DOHH2 (cell line): ENCODE measurements at regions not wholly inside any gene's neighbourhood (a gene's known extent, or its start where the extent isn't known, plus 50 kb on each side); places are given as distances from the start of the nearest gene placed in this dataset.
"Not testable (repeated sequence)": the region's sequence is repeated elsewhere in the genome, so short reads cannot be mapped to it uniquely, and the experiment has no call there.

Experiments
- H3F3A ChIP-seq: fragments of 200-600 bp; sonication (generic), shearing (Covaris generic); 2 replicates; pipeline ENCODE4 v1.6.0; 2016; ENCODE audit warnings: antibody characterized with exemption, mild to moderate bottlenecking; ENCODE audit not compliant: control insufficient read depth, insufficient read depth
- H3K27ac ChIP-seq: fragments of 200-600 bp; sonication (generic); 2 replicates; pipeline ENCODE4 v1.5.1; 2014; ENCODE audit warnings: low read depth, mild to moderate bottlenecking, low read length, moderate library complexity
- H3K27me3 ChIP-seq: fragments of 200-600 bp; sonication (generic); 2 replicates; pipeline ENCODE4 v1.6.1; 2014; ENCODE audit warnings: mild to moderate bottlenecking, low read length, mixed read lengths; ENCODE audit not compliant: control insufficient read depth
- H3K36me3 ChIP-seq: fragments of 200-600 bp; sonication (generic); 2 replicates; pipeline ENCODE4 v1.6.1; 2014; ENCODE audit warnings: mild to moderate bottlenecking, low read length, moderate library complexity, mixed read lengths; ENCODE audit not compliant: control insufficient read depth
- H3K4me1 ChIP-seq: fragments of 200-600 bp; sonication (generic); 2 replicates; pipeline ENCODE4 v1.6.1; 2014; ENCODE audit warnings: mild to moderate bottlenecking, low read length, mixed read lengths; ENCODE audit not compliant: control insufficient read depth
- H3K4me2 ChIP-seq: fragments of 200-600 bp; sonication (generic); 2 replicates; pipeline ENCODE4 v1.6.0; 2014; ENCODE audit warnings: mild to moderate bottlenecking, low read length, moderate library complexity
- H3K4me3 ChIP-seq: fragments of 200-600 bp; sonication (generic); 2 replicates; pipeline ENCODE4 v1.5.1; 2014; ENCODE audit warnings: mild to moderate bottlenecking, low read length, mixed read lengths
- H3K79me2 ChIP-seq: fragments of 200-600 bp; sonication (generic); 2 replicates; pipeline ENCODE4 v1.6.1; 2014; ENCODE audit warnings: mild to moderate bottlenecking, low read length, mixed read lengths; ENCODE audit not compliant: control insufficient read depth
- H3K9me2 ChIP-seq: fragments of 200-600 bp; sonication (generic); replicated peaks from 2 replicates; pipeline ENCODE4 v1.6.1; 2014; ENCODE audit warnings: mild to moderate bottlenecking, low read length, mixed read lengths; ENCODE audit not compliant: control insufficient read depth
- H3K9me3 ChIP-seq: fragments of 200-600 bp; sonication (generic); 2 replicates; pipeline ENCODE4 v1.6.1; 2014; ENCODE audit warnings: antibody characterized with exemption, low read length, mixed read lengths; ENCODE audit not compliant: control insufficient read depth, insufficient read depth
- H4K20me1 ChIP-seq: fragments of 200-600 bp; sonication (generic); 2 replicates; pipeline ENCODE4 v1.6.0; 2014; ENCODE audit warnings: low read depth, mild to moderate bottlenecking, antibody characterized with exemption, low read length, moderate library complexity; ENCODE audit not compliant: control insufficient read depth, insufficient read depth
- EZH2phosphoT487 ChIP-seq: fragments of 200-600 bp; sonication (generic); IDR thresholded peaks from 2 replicates; pipeline ENCODE4 v1.6.1; 2017; ENCODE audit warnings: borderline replicate concordance, mild to moderate bottlenecking, antibody characterized with exemption, low read length, moderate library complexity, mixed read lengths
- TF ChIP-seq, protein P1 (sequence below): fragments of 200-600 bp; sonication (generic); IDR thresholded peaks from one replicate; pipeline ENCODE4 v1.5.1; 2014; ENCODE audit warnings: antibody characterized with exemption, mild to moderate bottlenecking, low read depth, low read length; ENCODE audit not compliant: poor library complexity, severe bottlenecking

DNA sequence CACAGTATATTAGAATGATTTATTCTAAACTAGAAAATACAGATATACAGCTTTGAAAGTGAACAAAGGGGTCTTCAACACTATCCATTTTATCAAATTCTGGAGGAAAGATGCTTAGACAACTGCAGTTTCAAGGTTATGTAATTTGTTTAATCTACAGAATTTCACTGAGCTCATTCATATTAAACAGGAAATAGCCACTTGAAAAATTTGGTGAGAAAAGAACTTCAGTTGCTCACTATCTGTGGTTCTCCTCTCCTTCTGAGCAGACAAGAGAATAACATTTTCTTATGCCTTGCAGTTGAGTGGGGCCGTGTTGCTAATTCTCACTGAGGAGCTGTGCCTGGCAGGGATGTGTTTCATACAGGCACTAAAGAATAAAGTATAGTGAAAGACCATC is 1428.2 kb downstream of the CDH12 start:
- Histone ChIP-seq H3K9me2 (no peaks in the 10 kb centered on the region), H3K4me3 (no peak overlapping the region), H3K79me2 (no peaks in the 10 kb centered on the region), H3K4me1 (no peaks in the 10 kb centered on the region), H3K27me3 (no peaks in the 10 kb centered on the region), H3K9me3 (no peaks in the 10 kb centered on the region), H3F3A (no peaks in the 10 kb centered on the region), H3K27ac (no peak overlapping the region), H3K36me3 (no peaks in the 10 kb centered on the region), H3K4me2 (no peak overlapping the region), H4K20me1 (no peaks in the 10 kb centered on the region)
- no peak for TF ChIP-seq EZH2phosphoT487
- TF ChIP-seq, protein P1, sequence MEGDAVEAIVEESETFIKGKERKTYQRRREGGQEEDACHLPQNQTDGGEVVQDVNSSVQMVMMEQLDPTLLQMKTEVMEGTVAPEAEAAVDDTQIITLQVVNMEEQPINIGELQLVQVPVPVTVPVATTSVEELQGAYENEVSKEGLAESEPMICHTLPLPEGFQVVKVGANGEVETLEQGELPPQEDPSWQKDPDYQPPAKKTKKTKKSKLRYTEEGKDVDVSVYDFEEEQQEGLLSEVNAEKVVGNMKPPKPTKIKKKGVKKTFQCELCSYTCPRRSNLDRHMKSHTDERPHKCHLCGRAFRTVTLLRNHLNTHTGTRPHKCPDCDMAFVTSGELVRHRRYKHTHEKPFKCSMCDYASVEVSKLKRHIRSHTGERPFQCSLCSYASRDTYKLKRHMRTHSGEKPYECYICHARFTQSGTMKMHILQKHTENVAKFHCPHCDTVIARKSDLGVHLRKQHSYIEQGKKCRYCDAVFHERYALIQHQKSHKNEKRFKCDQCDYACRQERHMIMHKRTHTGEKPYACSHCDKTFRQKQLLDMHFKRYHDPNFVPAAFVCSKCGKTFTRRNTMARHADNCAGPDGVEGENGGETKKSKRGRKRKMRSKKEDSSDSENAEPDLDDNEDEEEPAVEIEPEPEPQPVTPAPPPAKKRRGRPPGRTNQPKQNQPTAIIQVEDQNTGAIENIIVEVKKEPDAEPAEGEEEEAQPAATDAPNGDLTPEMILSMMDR = no peak

GRCh38 chr5:21419383-21419782 is 1431.4 kb upstream of the CDH18 start:
- no peaks in the 10 kb centered on the region for H3K79me2 ChIP-seq
- no peaks in the 10 kb centered on the region for H3F3A ChIP-seq
- H3K9me2 ChIP-seq = no peaks in the 10 kb centered on the region
- no peaks in the 10 kb centered on the region for H3K36me3 ChIP-seq
- H3K27me3 ChIP-seq = no peaks in the 10 kb centered on the region
- H3K4me3 ChIP-seq = no peak overlapping the region
- no peaks in the 10 kb centered on the region for H4K20me1 ChIP-seq
- TF ChIP-seq, protein P1 = no peak
- TF ChIP-seq EZH2phosphoT487 = no peak
- no peak overlapping the region for H3K4me2 ChIP-seq
- H3K27ac ChIP-seq = no peak overlapping the region
- H3K9me3 ChIP-seq = no peaks in the 10 kb centered on the region
- H3K4me1 ChIP-seq = no peaks in the 10 kb centered on the region

GRCh38 chr5:21402089-21402488 is 1414.1 kb upstream of the CDH18 start:
- not testable (repeated sequence) for H4K20me1 ChIP-seq, H3K27ac ChIP-seq, H3K79me2 ChIP-seq, H3K9me2 ChIP-seq, H3K36me3 ChIP-seq, H3K4me2 ChIP-seq, H3K4me3 ChIP-seq, H3K4me1 ChIP-seq, H3K27me3 ChIP-seq, H3K9me3 ChIP-seq, H3F3A ChIP-seq

DNA sequence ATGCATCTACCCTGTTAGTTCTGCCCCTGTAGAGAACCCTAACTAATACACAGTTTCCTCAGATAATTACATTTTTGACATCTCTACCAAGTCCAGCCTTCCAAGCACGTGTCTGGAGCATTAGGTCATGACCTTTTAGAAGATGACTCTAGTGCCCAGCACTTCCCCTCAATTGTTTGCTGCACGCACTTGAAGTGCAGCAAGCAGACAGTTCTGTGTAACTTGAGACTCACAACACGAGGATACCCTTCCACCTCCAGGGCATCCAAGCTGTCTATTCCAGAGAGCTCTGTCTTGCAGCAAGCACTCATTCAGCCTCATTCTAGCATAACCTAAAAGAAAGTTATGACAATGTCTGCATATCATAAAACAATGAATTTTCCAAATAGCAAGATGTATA is 1410.5 kb upstream of the CDH18 start:
- H3K4me3 ChIP-seq = no peak overlapping the region
- H3K4me1 ChIP-seq = no peaks in the 10 kb centered on the region
- TF ChIP-seq, protein P1 = no peak
- no peak for TF ChIP-seq EZH2phosphoT487

More for the DNA sequence above, 1410.5 kb upstream of the CDH18 start:
- H3K9me3 ChIP-seq = no peaks in the 10 kb centered on the region
- H3K27ac ChIP-seq = no peak overlapping the region
- H3K79me2 ChIP-seq = no peaks in the 10 kb centered on the region
- no peaks in the 10 kb centered on the region for H4K20me1 ChIP-seq
- H3K27me3 ChIP-seq = no peaks in the 10 kb centered on the region
- H3K4me2 ChIP-seq = no peak overlapping the region
- H3K9me2 ChIP-seq = no peaks in the 10 kb centered on the region
- no peaks in the 10 kb centered on the region for H3F3A ChIP-seq
- H3K36me3 ChIP-seq = no peaks in the 10 kb centered on the region
